GM12878 (cell line): ENCODE measurements at regions not wholly inside any gene's neighbourhood (a gene's known extent, or its start where the extent isn't known, plus 50 kb on each side); places are given as distances from the start of the nearest gene placed in this dataset.

ENCODE experiments used
- EP300 ChIP-seq, 2 experiments: fragments of 150-350 bp in 1 of 2; IDR thresholded peaks; 2 replicates each; pipeline ENCODE4 v1.6.1; 2011 to 2012; ENCODE audit warnings: low read depth in 2 of 2, low read length in 2 of 2, borderline replicate concordance in 1 of 2, improper control_type of control experiment in 1 of 2, inconsistent platforms in 1 of 2; ENCODE audit not compliant: control insufficient read depth in 1 of 2
- ESRRA ChIP-seq: IDR thresholded peaks from 2 replicates; pipeline ENCODE4 v1.6.1; 2012; ENCODE audit warnings: mild to moderate bottlenecking, low read length, improper control_type of control experiment
- EZH2 ChIP-seq: IDR thresholded peaks from 2 replicates; pipeline ENCODE4 v1.6.1; 2012; ENCODE audit warnings: low read depth, mild to moderate bottlenecking, control low read depth, inconsistent platforms, low read length, borderline replicate concordance; ENCODE audit not compliant: control insufficient read depth
- POLR2A ChIP-seq: IDR thresholded peaks from 2 replicates; pipeline ENCODE4 v1.6.1; 2011; ENCODE audit warnings: low read depth, mild to moderate bottlenecking, low read length
- POLR2AphosphoS5 ChIP-seq: IDR thresholded peaks from 2 replicates; pipeline ENCODE4 v1.6.1; 2011; ENCODE audit warnings: mild to moderate bottlenecking, low read length, inconsistent platforms
- SMAD1 ChIP-seq: fragments of 450-650 bp; IDR thresholded peaks from 2 replicates; pipeline ENCODE4 v1.6.1; 2018; ENCODE audit warnings: mild to moderate bottlenecking, low read depth; ENCODE audit not compliant: partially characterized antibody

GRCh38 chr15:95584088-95584487 lies 746.4 kb upstream of the NR2F2 start:
- TF ChIP-seq EP300 (IDR thresholded peaks at IDR 0.05; ENCODE audit: borderline replicate concordance in 1 of 2, control insufficient read depth in 1 of 2, low read depth in 2 of 2, low read length in 2 of 2) = no peak
- no peak for TF ChIP-seq EZH2
- TF ChIP-seq ESRRA = no peak
- TF ChIP-seq POLR2A = no peak
- TF ChIP-seq SMAD1 = no peak
- no peak for TF ChIP-seq POLR2AphosphoS5
